ENCODE measurements at regions not wholly inside any gene's neighbourhood (a gene's known extent, or its start where the extent isn't known, plus 50 kb on each side); places are given as distances from the start of the nearest gene placed in this dataset.

GRCh38 chr4:128393101-128393704 lies 105.6 kb upstream of the PGRMC2 start:
- ATAC-seq: no peak
- Mint-ChIP-seq H3K36me3 (no peaks in the 10 kb centered on the region), H3K9me3 (peaks cover 0 to 3% of the 10 kb centered on the region in 2 donors), H3K4me1 (no peaks in the 10 kb centered on the region), H3K27ac (no peak overlapping the region), H3K4me3 (no peak overlapping the region), H3K27me3 (ENCODE audit: low read depth in 2 of 2) (peaks cover 0 to 2% of the 10 kb centered on the region in 2 donors)
- no peak for DNase-seq
- no peak for TF ChIP-seq CTCF (IDR thresholded peaks at IDR 0.05)
- H3K4me1 ChIP-seq (ENCODE audit: control insufficient read depth, insufficient read depth, low read length): no peaks in the 10 kb centered on the region
- H3K27ac ChIP-seq (ENCODE audit: low read length): no peak overlapping the region
- intact Hi-C loops (cut with micrococcal nuclease): no loop called here
- H3K36me3 ChIP-seq (ENCODE audit: control insufficient read depth, insufficient read depth, low read length): no peaks in the 10 kb centered on the region
- H3K9me3 ChIP-seq (ENCODE audit: control insufficient read depth, insufficient read depth, low read length): no peaks in the 10 kb centered on the region
- no peaks in the 10 kb centered on the region for H3K27me3 ChIP-seq (ENCODE audit: control insufficient read depth, insufficient read depth, low read length)
- no peak overlapping the region for H3K4me3 ChIP-seq (ENCODE audit: low read length)
- 65% methylated on average over 6 of the region's 6 CpGs for WGBS (ENCODE audit: insufficient coverage)

DNA sequence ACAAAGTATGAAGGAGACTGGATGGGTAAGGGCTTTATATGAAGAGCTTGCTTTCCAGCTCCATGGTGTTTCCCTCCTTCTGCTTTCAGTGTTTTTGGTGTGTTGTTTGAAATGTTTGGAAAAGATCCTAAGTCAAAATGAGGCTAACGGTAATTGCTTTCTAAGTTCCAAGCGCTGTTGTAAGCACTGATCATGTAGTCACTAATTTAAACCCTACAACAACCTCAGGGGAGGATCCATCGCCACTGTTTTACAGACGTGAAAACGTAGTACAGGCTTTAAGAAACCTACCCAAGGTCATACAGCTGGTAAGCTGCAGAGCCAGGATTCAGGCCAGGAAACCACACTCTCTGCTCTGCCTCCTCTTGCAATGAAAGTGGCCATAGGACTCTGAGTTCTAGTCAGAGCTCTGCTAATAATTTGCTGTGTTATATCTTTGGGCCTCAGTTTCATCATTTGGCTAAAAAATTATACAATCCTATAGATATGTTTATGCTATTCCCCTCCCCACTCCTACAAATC lies 102.9 kb upstream of the PGRMC2 start:
- H3K27me3 ChIP-seq (ENCODE audit: control insufficient read depth, insufficient read depth, low read length): no peaks in the 10 kb centered on the region
- intact Hi-C loops (cut with micrococcal nuclease): no loop called here
- TF ChIP-seq CTCF (IDR thresholded peaks at IDR 0.05): no peak
- Mint-ChIP-seq H3K27ac (no peak overlapping the region), H3K9me3 (no peaks in the 10 kb centered on the region), H3K4me3 (no peak overlapping the region), H3K36me3 (no peaks in the 10 kb centered on the region), H3K4me1 (no peaks in the 10 kb centered on the region), H3K27me3 (ENCODE audit: low read depth in 2 of 2) (peaks cover 0 to 5% of the 10 kb centered on the region in 2 donors)
- DNase-seq (no peak), ATAC-seq (no peak)
- H3K4me3 ChIP-seq (ENCODE audit: low read length): no peak overlapping the region
- no peaks in the 10 kb centered on the region for H3K4me1 ChIP-seq (ENCODE audit: control insufficient read depth, insufficient read depth, low read length)
- H3K27ac ChIP-seq (ENCODE audit: low read length): no peak overlapping the region
- no peaks in the 10 kb centered on the region for H3K36me3 ChIP-seq (ENCODE audit: control insufficient read depth, insufficient read depth, low read length)
- no peaks in the 10 kb centered on the region for H3K9me3 ChIP-seq (ENCODE audit: control insufficient read depth, insufficient read depth, low read length)
- 92% methylated on average over 5 of the region's 5 CpGs for WGBS (ENCODE audit: insufficient coverage)

DNA sequence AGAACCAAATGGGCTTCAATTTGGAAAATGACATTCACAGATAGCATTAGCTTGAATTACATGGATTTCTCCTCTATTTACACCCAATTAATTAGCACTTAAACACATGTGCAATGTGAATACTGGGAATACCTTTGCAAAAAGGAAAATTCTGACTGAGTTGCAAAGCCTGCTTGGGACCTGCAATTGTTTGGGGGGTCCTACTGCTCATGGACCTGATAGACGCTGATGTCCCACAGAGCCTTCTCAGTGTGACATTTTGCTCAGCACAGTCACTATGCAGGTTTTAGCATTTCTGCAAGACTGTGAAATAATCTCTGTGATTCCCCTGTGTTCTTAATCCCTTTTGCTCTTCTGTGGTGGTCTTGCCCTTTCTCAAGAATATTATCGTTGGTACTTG lies 101.2 kb upstream of the PGRMC2 start:
- Histone ChIP-seq H3K4me1 (ENCODE audit: control insufficient read depth, insufficient read depth, low read length) (no peaks in the 10 kb centered on the region), H3K36me3 (ENCODE audit: control insufficient read depth, insufficient read depth, low read length) (no peaks in the 10 kb centered on the region), H3K4me3 (ENCODE audit: low read length) (no peak overlapping the region), H3K9me3 (ENCODE audit: control insufficient read depth, insufficient read depth, low read length) (no peaks in the 10 kb centered on the region), H3K27ac (ENCODE audit: low read length) (no peak overlapping the region), H3K27me3 (ENCODE audit: control insufficient read depth, insufficient read depth, low read length) (no peaks in the 10 kb centered on the region)
- Mint-ChIP-seq H3K36me3 (no peaks in the 10 kb centered on the region), H3K9me3 (no peaks in the 10 kb centered on the region), H3K27ac (no peak overlapping the region), H3K27me3 (ENCODE audit: low read depth in 2 of 2) (peaks cover 0 to 5% of the 10 kb centered on the region in 2 donors), H3K4me1 (no peaks in the 10 kb centered on the region), H3K4me3 (no peak overlapping the region)
- WGBS (ENCODE audit: insufficient coverage): 91% methylated on average over 1 of the region's 2 CpGs
- ATAC-seq (no peak), DNase-seq (no peak)
- intact Hi-C loops (cut with micrococcal nuclease): no loop called here
- no peak for TF ChIP-seq CTCF (IDR thresholded peaks at IDR 0.05)

GRCh38 chr4:128388352-128388630 lies 100.7 kb upstream of the PGRMC2 start:
- TF ChIP-seq CTCF (IDR thresholded peaks at IDR 0.05): no peak
- no peaks in the 10 kb centered on the region for H3K4me1 Mint-ChIP-seq
- DNase-seq (no peak), ATAC-seq (no peak)
- no peaks in the 10 kb centered on the region for H3K36me3 Mint-ChIP-seq
- H3K27me3 ChIP-seq (ENCODE audit: control insufficient read depth, insufficient read depth, low read length): no peaks in the 10 kb centered on the region
- intact Hi-C loops (cut with micrococcal nuclease): no loop called here
- no peak overlapping the region for H3K27ac ChIP-seq (ENCODE audit: low read length)
- H3K4me3 ChIP-seq (ENCODE audit: low read length): no peak overlapping the region
- H3K27ac Mint-ChIP-seq: no peak overlapping the region
- no peak overlapping the region for H3K4me3 Mint-ChIP-seq
- WGBS (ENCODE audit: insufficient coverage): 84% methylated on average over 3 of the region's 3 CpGs
- H3K27me3 Mint-ChIP-seq (ENCODE audit: low read depth in 2 of 2): peaks cover 0 to 5% of the 10 kb centered on the region in 2 donors
- no peaks in the 10 kb centered on the region for H3K36me3 ChIP-seq (ENCODE audit: control insufficient read depth, insufficient read depth, low read length)
- H3K4me1 ChIP-seq (ENCODE audit: control insufficient read depth, insufficient read depth, low read length): no peaks in the 10 kb centered on the region
- H3K9me3 Mint-ChIP-seq: no peaks in the 10 kb centered on the region
- H3K9me3 ChIP-seq (ENCODE audit: control insufficient read depth, insufficient read depth, low read length): no peaks in the 10 kb centered on the region
